Panc1 (cell line): ENCODE measurements at regions not wholly inside any gene's neighbourhood (a gene's known extent, or its start where the extent isn't known, plus 50 kb on each side); places are given as distances from the start of the nearest gene placed in this dataset.

Experiments
- CTCF ChIP-seq: fragments of 450-650 bp; IDR thresholded peaks from 2 replicates; pipeline ENCODE4 v1.5.1; 2017; ENCODE audit warnings: mild to moderate bottlenecking
- POLR2AphosphoS5 ChIP-seq: IDR thresholded peaks from 2 replicates; pipeline ENCODE4 v1.6.1; 2012; ENCODE audit warnings: mild to moderate bottlenecking, low read depth, low read length, moderate library complexity
- REST ChIP-seq, 2 experiments: IDR thresholded peaks; 2 replicates each; pipeline ENCODE4 v1.6.1; 2011 to 2012; ENCODE audit warnings: low read depth in 2 of 2, control low read depth in 1 of 2, low read length in 1 of 2, mild to moderate bottlenecking in 1 of 2, moderate library complexity in 1 of 2; ENCODE audit not compliant: insufficient read depth in 1 of 2
- SIN3A ChIP-seq: IDR thresholded peaks from 2 replicates; pipeline ENCODE4 v1.6.1; 2012; ENCODE audit warnings: low read depth, mild to moderate bottlenecking, low read length, moderate library complexity, borderline replicate concordance; ENCODE audit not compliant: insufficient read depth
- TCF7L2 ChIP-seq: IDR thresholded peaks from 2 replicates; pipeline ENCODE4 v1.6.1; 2011; ENCODE audit warnings: mild to moderate bottlenecking, low read depth, low read length, inconsistent platforms

- no peak for TF ChIP-seq CTCF
- no peak for TF ChIP-seq POLR2AphosphoS5
- TF ChIP-seq REST (IDR thresholded peaks at IDR 0.05; ENCODE audit: insufficient read depth in 1 of 2, low read depth in 2 of 2, low read length in 1 of 2), result no peak
- no peak for TF ChIP-seq SIN3A
- no peak for TF ChIP-seq TCF7L2
Measured at GRCh38 chr1:60621368-60621851, 461.0 kb upstream of the NFIA start.
